ENCODE measurements at regions not wholly inside any gene's neighbourhood (a gene's known extent, or its start where the extent isn't known, plus 50 kb on each side); places are given as distances from the start of the nearest gene placed in this dataset.

DNA sequence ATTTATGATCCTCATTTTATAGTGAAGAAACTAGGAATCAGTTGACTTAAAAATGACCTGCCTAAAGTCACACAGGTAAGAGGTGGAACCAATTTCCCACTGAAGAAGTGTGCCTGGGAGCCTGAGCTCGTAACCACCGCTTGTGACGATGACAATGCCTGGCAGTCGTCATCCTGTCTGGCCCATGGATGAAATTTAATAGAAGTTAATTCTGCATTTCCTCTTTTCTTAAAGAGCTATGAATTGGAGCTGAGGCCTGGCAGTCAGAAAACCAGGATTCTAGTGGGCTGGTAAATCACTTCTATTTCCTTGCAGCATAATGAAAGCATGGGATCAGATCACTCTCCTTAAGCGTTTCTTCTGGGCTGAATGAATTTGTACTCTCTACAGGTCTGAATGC lies 200.0 kb upstream of the SGK1 start (continued):
- TF ChIP-seq, protein P1, sequence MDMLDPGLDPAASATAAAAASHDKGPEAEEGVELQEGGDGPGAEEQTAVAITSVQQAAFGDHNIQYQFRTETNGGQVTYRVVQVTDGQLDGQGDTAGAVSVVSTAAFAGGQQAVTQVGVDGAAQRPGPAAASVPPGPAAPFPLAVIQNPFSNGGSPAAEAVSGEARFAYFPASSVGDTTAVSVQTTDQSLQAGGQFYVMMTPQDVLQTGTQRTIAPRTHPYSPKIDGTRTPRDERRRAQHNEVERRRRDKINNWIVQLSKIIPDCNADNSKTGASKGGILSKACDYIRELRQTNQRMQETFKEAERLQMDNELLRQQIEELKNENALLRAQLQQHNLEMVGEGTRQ (IDR thresholded peaks at IDR 0.05; ENCODE audit: low read length) = no peak
- TF ChIP-seq GTF2F1 (IDR thresholded peaks at IDR 0.05; ENCODE audit: borderline replicate concordance, low read depth, low read length) = no peak
- TF ChIP-seq KDM4A (IDR thresholded peaks at IDR 0.05; ENCODE audit: low read depth, low read length, severe bottlenecking) = no peak
- TF ChIP-seq, protein P2, sequence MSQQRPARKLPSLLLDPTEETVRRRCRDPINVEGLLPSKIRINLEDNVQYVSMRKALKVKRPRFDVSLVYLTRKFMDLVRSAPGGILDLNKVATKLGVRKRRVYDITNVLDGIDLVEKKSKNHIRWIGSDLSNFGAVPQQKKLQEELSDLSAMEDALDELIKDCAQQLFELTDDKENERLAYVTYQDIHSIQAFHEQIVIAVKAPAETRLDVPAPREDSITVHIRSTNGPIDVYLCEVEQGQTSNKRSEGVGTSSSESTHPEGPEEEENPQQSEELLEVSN (IDR thresholded peaks at IDR 0.05) = no peak
- no peak for TF ChIP-seq TCF12 (IDR thresholded peaks at IDR 0.05; ENCODE audit: low read depth, low read length)
- no peak for TF ChIP-seq YY1 (IDR thresholded peaks at IDR 0.05; ENCODE audit: low read depth, low read length)
